ENCODE measurements at regions not wholly inside any gene's neighbourhood (a gene's known extent, or its start where the extent isn't known, plus 50 kb on each side); places are given as distances from the start of the nearest gene placed in this dataset.
"Not testable (repeated sequence)": the region's sequence is repeated elsewhere in the genome, so short reads cannot be mapped to it uniquely, and the experiment has no call there.

- no peak overlapping the region for H2BK5ac ChIP-seq (ENCODE audit: insufficient read length, low read length)
- Mint-ChIP-seq H3K36me3 (ENCODE audit: insufficient read depth in 1 of 3, low read depth in 3 of 3) (no peaks in the 10 kb centered on the region), H3K27me3 (ENCODE audit: low read depth) (no peaks in the 10 kb centered on the region), H3K4me3 (no peak overlapping the region), H3K9me3 (no peaks in the 10 kb centered on the region), H3K27ac (no peak overlapping the region), H3K4me1 (peaks cover 0 to 7% of the 10 kb centered on the region in 2 experiments; a peak in 2 of 4 replicates)
- H3K23me2 ChIP-seq (ENCODE audit: insufficient read length, low read depth, low read length, poor library complexity, severe bottlenecking) = no peaks in the 10 kb centered on the region
- no peaks in the 10 kb centered on the region for H3K27me3 ChIP-seq (ENCODE audit: insufficient read depth, low read length)
- H3K18ac ChIP-seq (ENCODE audit: insufficient read length, low read depth, low read length) = no peak overlapping the region
- DNase-seq = no peak
- no peak overlapping the region for H2BK120ac ChIP-seq (ENCODE audit: low read depth, low read length, poor library complexity, severe bottlenecking)
- H3K4me2 ChIP-seq (ENCODE audit: insufficient read depth, insufficient read length, low read length) = no peak overlapping the region
- no peak overlapping the region for H4K8ac ChIP-seq (replicated peaks; ENCODE audit: insufficient read length, low read depth, low read length)
- H3K9me3 ChIP-seq (ENCODE audit: control insufficient read depth, low read depth, low read length) = no peaks in the 10 kb centered on the region
- no peak overlapping the region for H2BK20ac ChIP-seq (ENCODE audit: low read depth, low read length, poor library complexity, severe bottlenecking)
- no peak for TF ChIP-seq CTCF (conservative IDR thresholded peaks at IDR 0.05)
- H4K5ac ChIP-seq (ENCODE audit: insufficient read length, low read depth, low read length) = no peak overlapping the region
- no peak overlapping the region for H3K27ac ChIP-seq (ENCODE audit: insufficient read length, low read depth, low read length)
- H3K9ac ChIP-seq (ENCODE audit: extremely low read depth, insufficient read length, low read length) = no peak overlapping the region
- H3K14ac ChIP-seq (ENCODE audit: insufficient read depth, low read length) = no peak overlapping the region
- no peak overlapping the region for H3K23ac ChIP-seq (ENCODE audit: insufficient read length, low read depth, low read length)
- no peak overlapping the region for H2AK5ac ChIP-seq (ENCODE audit: insufficient read length, low read length)
- no peak overlapping the region for H2BK12ac ChIP-seq (ENCODE audit: insufficient read length, low read depth, low read length)
- no peaks in the 10 kb centered on the region for H3K79me2 ChIP-seq (ENCODE audit: insufficient read depth, low read length)
- H3T11ph ChIP-seq (ENCODE audit: low read length) = no peak overlapping the region
- H3K4ac ChIP-seq (ENCODE audit: low read depth, low read length) = no peak overlapping the region
- H3K79me1 ChIP-seq (ENCODE audit: insufficient read depth, low read depth, low read length, poor library complexity, severe bottlenecking) = no peaks in the 10 kb centered on the region
- H2BK15ac ChIP-seq (ENCODE audit: low read depth, low read length) = no peak overlapping the region
- H3K56ac ChIP-seq (ENCODE audit: insufficient read length, low read depth, low read length) = no peak overlapping the region
- no peaks in the 10 kb centered on the region for H4K20me1 ChIP-seq (ENCODE audit: control insufficient read depth, insufficient read depth, insufficient read length)
- no peak overlapping the region for H4K91ac ChIP-seq (ENCODE audit: insufficient read length, low read depth, low read length)
- no CpG with 5 or more reads among the region's 3 CpGs for WGBS (ENCODE audit: extremely low coverage, insufficient read length, low lambda C conversion rate)
- H2AFZ ChIP-seq (ENCODE audit: low read length) = no peak overlapping the region
- H3K4me1 ChIP-seq (ENCODE audit: insufficient read depth, low read length) = no peaks in the 10 kb centered on the region
Observed at GRCh38 chr5:93941897-93942296, 200.5 kb upstream of the POU5F2 start.

GRCh38 chr5:93933269-93933668, 191.9 kb upstream of the POU5F2 start:
- H2BK20ac ChIP-seq (ENCODE audit: low read depth, low read length, poor library complexity, severe bottlenecking); H3K9me3 ChIP-seq (ENCODE audit: control insufficient read depth, low read depth, low read length); H2AFZ ChIP-seq (ENCODE audit: low read length); H3K4me1 Mint-ChIP-seq; H2BK12ac ChIP-seq (ENCODE audit: insufficient read length, low read depth, low read length); H2AK5ac ChIP-seq (ENCODE audit: insufficient read length, low read length); H3K23me2 ChIP-seq (ENCODE audit: insufficient read length, low read depth, low read length, poor library complexity, severe bottlenecking); H2BK15ac ChIP-seq (ENCODE audit: low read depth, low read length); H3K4me2 ChIP-seq (ENCODE audit: insufficient read depth, insufficient read length, low read length); H3K4me3 Mint-ChIP-seq; H3K4ac ChIP-seq (ENCODE audit: low read depth, low read length); H3K9me3 Mint-ChIP-seq; H2BK120ac ChIP-seq (ENCODE audit: low read depth, low read length, poor library complexity, severe bottlenecking); H3K14ac ChIP-seq (ENCODE audit: insufficient read depth, low read length); H3K56ac ChIP-seq (ENCODE audit: insufficient read length, low read depth, low read length); H3K79me1 ChIP-seq (ENCODE audit: insufficient read depth, low read depth, low read length, poor library complexity, severe bottlenecking); H3K23ac ChIP-seq (ENCODE audit: insufficient read length, low read depth, low read length); H3K18ac ChIP-seq (ENCODE audit: insufficient read length, low read depth, low read length); H4K5ac ChIP-seq (ENCODE audit: insufficient read length, low read depth, low read length); H3T11ph ChIP-seq (ENCODE audit: low read length); DNase-seq; H3K9ac ChIP-seq (ENCODE audit: extremely low read depth, insufficient read length, low read length); H3K27ac ChIP-seq (ENCODE audit: insufficient read length, low read depth, low read length); H4K8ac ChIP-seq (replicated peaks; ENCODE audit: insufficient read length, low read depth, low read length); H3K27me3 ChIP-seq (ENCODE audit: insufficient read depth, low read length); H3K36me3 Mint-ChIP-seq (ENCODE audit: insufficient read depth in 1 of 3, low read depth in 3 of 3); H3K79me2 ChIP-seq (ENCODE audit: insufficient read depth, low read length); H2BK5ac ChIP-seq (ENCODE audit: insufficient read length, low read length); H3K27me3 Mint-ChIP-seq (ENCODE audit: low read depth); H4K20me1 ChIP-seq (ENCODE audit: control insufficient read depth, insufficient read depth, insufficient read length); H3K27ac Mint-ChIP-seq; H4K91ac ChIP-seq (ENCODE audit: insufficient read length, low read depth, low read length); H3K4me1 ChIP-seq (ENCODE audit: insufficient read depth, low read length): not testable (repeated sequence)
- no CpG with 5 or more reads among the region's 2 CpGs for WGBS (ENCODE audit: extremely low coverage, insufficient read length, low lambda C conversion rate)

Measured in H9 (cell line).